ENCODE measurements at regions not wholly inside any gene's neighbourhood (a gene's known extent, or its start where the extent isn't known, plus 50 kb on each side); places are given as distances from the start of the nearest gene placed in this dataset.

DNA sequence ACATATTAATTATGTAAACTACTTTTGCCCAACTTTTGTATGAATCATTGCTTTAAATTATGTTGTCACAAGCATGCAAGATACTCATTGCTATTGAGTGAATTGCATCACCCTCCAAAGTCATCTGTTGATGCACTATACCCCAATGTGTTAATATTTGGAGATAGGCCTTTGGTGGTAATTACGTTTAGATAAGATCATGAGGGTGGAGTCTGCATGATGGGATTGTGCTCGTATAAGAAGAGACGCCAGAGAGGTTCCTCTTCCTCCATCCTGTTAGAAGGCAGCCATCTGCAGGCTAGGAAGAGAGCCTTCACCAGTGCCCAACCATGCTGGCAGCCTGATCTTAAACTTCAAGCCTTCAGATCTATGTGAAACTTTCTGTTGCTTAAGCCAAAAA, 95.3 kb upstream of the MAGI2 start:
- TF ChIP-seq, protein P1, sequence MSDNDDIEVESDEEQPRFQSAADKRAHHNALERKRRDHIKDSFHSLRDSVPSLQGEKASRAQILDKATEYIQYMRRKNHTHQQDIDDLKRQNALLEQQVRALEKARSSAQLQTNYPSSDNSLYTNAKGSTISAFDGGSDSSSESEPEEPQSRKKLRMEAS (CRISPR knock-in tag; IDR thresholded peaks at IDR 0.05), result no peak
- no peak for TF ChIP-seq ZNF416 (CRISPR knock-in tag; IDR thresholded peaks at IDR 0.05)
- TF ChIP-seq, protein P2, sequence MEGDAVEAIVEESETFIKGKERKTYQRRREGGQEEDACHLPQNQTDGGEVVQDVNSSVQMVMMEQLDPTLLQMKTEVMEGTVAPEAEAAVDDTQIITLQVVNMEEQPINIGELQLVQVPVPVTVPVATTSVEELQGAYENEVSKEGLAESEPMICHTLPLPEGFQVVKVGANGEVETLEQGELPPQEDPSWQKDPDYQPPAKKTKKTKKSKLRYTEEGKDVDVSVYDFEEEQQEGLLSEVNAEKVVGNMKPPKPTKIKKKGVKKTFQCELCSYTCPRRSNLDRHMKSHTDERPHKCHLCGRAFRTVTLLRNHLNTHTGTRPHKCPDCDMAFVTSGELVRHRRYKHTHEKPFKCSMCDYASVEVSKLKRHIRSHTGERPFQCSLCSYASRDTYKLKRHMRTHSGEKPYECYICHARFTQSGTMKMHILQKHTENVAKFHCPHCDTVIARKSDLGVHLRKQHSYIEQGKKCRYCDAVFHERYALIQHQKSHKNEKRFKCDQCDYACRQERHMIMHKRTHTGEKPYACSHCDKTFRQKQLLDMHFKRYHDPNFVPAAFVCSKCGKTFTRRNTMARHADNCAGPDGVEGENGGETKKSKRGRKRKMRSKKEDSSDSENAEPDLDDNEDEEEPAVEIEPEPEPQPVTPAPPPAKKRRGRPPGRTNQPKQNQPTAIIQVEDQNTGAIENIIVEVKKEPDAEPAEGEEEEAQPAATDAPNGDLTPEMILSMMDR (IDR thresholded peaks at IDR 0.05), result no peak
- TF ChIP-seq TCF7 (CRISPR knock-in tag; IDR thresholded peaks at IDR 0.05; ENCODE audit: low read depth), result no peak
